Astrocyte (in vitro differentiated cells and primary cell): ENCODE measurements at regions not wholly inside any gene's neighbourhood (a gene's known extent, or its start where the extent isn't known, plus 50 kb on each side); places are given as distances from the start of the nearest gene placed in this dataset.

Source experiments
- EZH2 ChIP-seq: IDR thresholded peaks from 2 replicates; pipeline ENCODE4 v1.6.1; 2012; ENCODE audit warnings: mild to moderate bottlenecking, low read length, inconsistent platforms; ENCODE audit not compliant: insufficient read depth
- TF ChIP-seq, protein P1 (sequence below): IDR thresholded peaks from 2 replicates; pipeline ENCODE4 v1.5.1; 2011; ENCODE audit warnings: low read depth, mild to moderate bottlenecking, inconsistent platforms, low read length, moderate library complexity; ENCODE audit not compliant: insufficient read depth

DNA sequence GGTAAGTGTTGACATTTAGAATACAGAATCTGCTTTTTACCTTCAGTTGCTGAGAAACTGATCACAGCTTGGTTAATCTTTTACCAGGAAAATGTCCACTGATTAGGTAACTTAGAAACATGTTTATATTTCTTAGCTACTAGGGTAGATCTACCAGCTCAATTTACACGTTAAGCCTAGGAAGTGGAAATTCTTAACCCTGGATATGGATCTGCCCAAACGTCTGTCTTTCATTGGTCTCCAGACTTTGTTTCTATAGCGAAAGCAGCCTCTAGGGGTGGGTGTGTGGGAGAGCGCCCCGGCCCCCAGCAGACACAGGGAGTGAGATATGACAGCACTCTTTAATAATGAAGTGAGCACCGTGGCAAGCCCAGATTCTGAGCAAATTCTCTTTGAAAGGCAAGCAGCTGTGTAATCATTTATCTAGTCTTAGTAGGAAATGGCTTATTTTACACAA lies 141.6 kb upstream of the ZNF608 start:
- TF ChIP-seq, protein P1, sequence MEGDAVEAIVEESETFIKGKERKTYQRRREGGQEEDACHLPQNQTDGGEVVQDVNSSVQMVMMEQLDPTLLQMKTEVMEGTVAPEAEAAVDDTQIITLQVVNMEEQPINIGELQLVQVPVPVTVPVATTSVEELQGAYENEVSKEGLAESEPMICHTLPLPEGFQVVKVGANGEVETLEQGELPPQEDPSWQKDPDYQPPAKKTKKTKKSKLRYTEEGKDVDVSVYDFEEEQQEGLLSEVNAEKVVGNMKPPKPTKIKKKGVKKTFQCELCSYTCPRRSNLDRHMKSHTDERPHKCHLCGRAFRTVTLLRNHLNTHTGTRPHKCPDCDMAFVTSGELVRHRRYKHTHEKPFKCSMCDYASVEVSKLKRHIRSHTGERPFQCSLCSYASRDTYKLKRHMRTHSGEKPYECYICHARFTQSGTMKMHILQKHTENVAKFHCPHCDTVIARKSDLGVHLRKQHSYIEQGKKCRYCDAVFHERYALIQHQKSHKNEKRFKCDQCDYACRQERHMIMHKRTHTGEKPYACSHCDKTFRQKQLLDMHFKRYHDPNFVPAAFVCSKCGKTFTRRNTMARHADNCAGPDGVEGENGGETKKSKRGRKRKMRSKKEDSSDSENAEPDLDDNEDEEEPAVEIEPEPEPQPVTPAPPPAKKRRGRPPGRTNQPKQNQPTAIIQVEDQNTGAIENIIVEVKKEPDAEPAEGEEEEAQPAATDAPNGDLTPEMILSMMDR, result no peak
- no peak for TF ChIP-seq EZH2
